HG02798 (cell line): ENCODE measurements at regions not wholly inside any gene's neighbourhood (a gene's known extent, or its start where the extent isn't known, plus 50 kb on each side); places are given as distances from the start of the nearest gene placed in this dataset.

Experiments used
- ATAC-seq: cut with Tn5 transposase; IDR thresholded peaks from one replicate; pipeline ENCODE4 v1.9.1; 2021; ENCODE audit warnings: mild to moderate bottlenecking; ENCODE audit not compliant: unreplicated experiment, poor library complexity

DNA sequence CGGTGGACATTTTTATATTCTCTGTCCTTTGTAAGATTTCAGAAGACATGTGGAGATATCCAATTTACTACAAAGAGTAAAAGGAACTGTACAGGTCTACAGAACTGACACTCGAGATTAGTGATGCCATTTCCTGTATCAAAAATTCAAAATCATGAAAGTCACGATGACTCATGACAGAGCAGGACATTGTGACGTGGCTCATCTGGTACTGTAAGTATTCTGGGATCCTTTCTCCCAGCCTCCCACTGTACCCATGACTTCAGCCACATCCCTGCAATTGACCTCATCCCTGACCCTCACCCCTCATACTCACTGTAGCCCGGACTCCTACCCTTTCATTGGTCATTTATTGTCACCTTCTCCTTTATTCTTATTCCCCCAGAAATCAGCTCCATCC is 736.5 kb downstream of the EPHA4 start:
- no peak for ATAC-seq

DNA sequence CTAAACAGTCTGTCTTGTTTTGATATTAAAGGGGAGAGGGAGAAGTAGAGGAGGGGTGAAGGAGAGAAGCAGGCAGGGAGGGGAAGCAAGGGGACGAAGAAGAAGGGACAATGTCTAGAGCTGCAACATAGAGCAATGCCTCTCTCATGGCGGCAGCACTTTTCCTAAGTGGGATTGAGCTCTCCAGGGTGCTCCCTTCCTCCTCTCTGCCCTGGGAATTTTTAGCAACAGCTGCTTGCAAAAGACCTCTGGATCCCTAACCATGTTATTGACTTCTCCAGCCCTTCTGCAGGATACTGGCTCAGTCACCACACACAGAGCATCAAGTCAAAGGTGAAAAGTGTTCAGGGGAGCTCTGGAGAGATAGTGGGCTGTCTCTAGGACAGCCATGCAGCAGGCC is 734.9 kb downstream of the EPHA4 start:
- no peak for ATAC-seq

DNA sequence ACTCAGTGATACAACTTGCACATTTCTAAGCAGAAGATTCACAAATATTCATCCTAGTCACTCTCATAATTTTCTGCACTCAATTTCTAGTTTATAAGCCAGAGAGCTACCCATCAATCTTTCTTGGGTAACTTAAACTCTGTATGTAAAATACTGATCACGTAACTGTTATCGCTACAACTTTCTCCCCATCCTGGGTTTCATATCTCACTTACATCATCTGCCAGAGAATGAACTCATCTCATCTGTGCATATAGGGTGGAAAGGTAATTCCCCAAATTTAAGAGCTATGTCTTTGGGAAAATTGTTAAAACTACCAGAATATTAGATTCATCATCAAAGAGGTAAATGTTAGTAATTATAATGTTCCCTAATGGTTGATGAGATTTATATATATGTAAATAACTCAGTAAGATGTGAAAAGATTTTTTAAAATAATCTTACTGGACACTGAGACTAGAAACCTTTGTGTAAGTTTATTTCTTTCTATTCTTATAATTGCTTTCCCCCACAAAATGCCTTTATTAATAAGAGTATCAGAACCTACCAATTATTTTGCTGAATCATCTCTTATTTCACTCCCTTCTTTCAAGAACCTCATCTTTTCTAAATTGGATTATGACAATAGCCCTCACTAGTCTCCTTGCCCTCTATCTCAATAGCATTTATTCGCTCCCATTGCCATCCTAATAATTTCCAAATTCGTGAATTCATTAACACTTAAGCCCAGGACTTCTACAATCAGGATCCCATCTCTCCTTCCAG is 729.0 kb downstream of the EPHA4 start:
- no peak for ATAC-seq

DNA sequence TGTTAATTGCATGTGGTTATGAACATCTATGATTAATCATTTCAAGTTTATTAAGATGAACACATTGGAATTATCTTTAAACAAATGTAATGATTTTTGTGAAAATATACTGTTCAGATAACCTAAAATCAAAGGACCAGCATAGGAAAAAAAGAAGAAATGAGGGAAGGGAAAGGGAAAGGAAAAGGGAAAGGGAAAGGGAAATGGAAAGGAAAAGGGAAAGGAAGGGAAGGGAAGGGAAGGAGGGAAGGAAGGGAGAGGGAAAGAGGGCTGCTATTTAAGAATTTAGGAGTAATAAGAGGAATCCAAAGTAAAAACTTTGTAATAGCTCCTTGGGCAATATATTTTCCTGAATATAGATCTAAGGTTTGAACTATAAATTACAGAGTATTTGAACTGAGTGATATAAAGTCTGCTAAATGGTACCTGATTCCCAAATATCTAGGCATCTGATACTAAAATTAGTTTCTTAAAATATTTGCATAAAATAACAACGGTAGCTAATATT is 726.3 kb downstream of the EPHA4 start:
- ATAC-seq = no peak

DNA sequence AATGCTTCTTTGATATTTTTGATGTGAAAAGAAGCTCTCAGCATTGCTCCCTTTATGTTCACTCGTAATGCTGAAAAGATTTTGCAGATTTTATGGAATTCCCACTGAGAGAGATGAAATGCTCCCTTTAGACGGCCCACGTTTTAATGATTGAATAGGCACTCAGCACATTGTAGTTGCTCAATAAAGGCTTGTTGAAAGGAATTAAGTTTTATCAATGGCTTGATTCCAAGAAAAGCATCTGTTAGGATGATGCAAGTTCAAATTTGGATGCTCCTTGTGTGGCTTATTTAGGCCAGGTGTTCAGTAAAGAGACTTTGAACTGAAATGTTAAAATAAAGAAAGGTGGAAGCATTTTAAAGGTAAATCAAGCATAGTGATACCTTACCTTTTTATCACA is 725.1 kb downstream of the EPHA4 start:
- ATAC-seq = no peak

DNA sequence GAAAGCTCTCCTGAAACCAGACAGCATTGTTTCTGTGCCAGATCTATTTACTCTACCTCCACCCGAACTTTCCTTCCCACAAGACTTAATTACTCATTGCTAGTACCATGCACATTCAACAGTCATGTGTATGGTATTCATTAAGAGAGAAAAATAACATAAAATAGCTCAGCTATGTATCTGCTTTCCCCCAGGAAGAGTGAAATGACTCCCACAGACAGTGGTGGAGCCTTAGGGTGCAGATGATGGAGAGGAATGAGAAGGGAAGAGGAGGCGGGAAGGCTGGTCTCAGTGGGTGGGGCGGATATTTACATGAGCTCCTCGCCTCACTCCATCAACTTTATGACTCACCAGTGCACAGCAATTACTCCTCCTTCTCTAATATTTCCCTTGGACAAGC is 724.5 kb downstream of the EPHA4 start:
- no peak for ATAC-seq

DNA sequence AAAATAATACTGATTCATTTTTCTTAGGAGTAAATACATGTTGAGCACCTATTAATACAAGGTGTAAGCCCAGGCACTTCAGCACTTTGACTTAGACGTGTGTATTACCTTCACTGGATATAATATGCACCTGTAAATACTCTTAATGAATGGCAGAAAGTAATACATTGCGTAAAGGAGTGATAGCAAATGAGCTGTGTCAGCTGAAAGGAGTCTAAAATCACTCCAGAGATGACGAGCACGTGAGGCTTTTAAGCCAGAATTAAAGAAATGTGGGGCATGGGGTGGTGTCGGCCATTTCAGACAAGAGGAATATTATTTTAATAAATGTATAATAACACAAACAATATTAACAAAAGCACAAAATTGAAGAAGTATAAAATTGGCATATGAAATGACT is 722.7 kb downstream of the EPHA4 start:
- no peak for ATAC-seq

DNA sequence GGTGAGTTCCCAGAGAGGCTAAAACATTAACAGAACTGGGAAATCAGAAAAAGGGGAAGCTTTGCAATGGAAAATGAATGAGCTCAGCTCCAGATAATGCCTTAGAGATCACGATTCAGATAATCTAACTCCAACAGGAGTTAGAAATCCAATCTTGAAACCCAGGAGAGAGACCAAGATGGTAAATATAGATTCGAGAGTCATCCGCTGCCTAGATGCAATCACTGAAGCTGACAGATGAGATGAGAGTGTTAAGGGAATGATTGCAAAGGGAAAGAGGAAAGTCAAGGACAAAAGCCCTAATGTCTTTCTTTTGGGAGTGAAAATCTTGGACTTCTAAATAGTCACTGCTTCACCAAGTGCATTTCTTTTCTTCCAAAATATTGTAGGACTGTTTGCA is 722.0 kb downstream of the EPHA4 start:
- no peak for ATAC-seq

DNA sequence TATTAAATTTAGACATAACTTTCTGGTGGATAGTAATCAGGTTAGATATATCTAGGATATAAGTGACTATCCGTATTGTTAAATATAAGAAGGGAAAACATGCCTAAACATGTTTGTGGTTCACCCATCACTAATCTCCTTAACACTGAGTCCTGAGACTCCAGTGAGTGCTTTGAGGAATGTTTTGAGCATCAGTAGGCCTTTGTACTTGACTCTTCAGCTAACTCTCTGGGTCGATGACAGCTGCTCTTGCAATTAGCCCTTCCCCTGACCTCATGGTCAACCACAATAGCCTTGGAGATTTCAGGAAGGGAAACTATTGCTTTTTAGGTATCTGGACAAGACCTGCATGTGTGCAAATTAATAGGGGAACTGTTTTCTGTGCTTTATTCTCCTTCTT is 716.8 kb downstream of the EPHA4 start:
- ATAC-seq = no peak

DNA sequence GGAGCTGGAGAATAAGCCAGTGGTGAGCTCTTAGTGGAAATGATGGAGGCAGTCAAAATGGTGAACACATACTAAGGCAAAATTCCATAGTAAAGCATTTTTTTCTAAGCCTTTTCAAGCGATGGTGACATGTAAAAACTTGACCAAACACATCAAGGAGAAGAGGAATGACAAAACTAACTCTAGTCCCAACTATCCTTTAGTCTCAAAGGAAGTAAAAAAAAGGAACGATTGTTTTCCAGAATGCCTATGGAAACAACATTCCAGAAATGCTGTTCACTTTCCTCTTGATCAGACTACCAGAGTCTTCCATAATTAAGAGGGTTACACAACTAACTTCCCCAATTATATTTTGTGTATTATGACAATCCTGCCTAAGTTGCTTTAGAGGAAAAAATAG is 715.6 kb downstream of the EPHA4 start:
- ATAC-seq = no peak

DNA sequence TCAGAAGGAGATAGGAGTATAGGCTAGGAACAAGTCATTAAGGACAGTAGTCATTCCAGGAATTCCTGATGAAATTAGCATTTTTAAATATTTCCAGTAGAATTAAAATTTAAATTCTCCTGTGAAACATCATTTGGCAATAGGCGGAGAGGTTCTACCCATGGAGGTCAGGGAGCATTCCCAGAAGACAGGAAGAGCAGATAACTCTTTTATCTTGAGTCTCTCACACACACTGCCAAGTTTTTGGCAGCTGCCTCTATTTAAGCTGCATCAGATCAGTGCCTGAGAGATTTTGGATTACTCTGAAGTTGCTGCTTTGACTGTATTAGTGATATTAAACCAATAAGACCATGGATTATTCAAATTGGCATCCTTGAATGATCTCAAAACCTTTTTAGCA is 714.7 kb downstream of the EPHA4 start:
- ATAC-seq = no peak

DNA sequence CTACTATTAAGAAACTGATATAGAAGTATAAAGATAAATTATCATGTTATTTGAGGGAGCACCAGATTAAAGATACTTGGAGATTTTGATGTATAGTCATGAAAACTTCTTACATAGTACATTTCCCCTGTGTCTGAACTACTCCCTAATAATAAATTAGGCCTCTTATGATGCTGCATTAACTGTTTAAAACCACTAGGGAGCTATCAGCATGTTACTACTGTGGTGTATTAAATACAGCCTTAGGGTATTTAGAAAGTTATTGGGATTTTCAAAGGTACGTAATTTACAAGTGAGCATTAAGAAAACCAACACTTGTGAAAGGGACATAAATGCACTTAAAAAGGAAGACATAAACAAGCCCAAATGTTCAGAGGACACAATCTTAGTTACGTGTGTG is 714.0 kb downstream of the EPHA4 start:
- ATAC-seq = no peak

DNA sequence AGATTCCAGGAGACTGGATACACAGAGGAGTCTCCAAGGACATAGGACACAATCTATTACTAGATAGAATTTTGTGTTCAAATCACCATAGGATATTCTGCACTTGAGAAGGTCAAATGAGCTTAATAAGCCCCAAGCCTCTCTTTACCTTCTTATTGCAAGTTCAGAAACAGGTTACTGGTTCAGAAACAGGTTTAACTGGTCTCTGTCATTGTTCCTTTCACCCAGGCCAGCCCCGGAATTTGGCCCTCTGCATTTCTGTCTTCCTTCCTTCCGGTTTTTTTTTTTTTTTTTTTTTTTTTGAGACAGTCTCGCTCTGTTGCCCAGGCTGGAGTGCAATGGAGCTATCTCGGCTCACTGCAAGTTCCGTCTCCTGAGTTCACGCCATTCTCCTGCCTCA is 700.2 kb downstream of the EPHA4 start:
- no peak for ATAC-seq

DNA sequence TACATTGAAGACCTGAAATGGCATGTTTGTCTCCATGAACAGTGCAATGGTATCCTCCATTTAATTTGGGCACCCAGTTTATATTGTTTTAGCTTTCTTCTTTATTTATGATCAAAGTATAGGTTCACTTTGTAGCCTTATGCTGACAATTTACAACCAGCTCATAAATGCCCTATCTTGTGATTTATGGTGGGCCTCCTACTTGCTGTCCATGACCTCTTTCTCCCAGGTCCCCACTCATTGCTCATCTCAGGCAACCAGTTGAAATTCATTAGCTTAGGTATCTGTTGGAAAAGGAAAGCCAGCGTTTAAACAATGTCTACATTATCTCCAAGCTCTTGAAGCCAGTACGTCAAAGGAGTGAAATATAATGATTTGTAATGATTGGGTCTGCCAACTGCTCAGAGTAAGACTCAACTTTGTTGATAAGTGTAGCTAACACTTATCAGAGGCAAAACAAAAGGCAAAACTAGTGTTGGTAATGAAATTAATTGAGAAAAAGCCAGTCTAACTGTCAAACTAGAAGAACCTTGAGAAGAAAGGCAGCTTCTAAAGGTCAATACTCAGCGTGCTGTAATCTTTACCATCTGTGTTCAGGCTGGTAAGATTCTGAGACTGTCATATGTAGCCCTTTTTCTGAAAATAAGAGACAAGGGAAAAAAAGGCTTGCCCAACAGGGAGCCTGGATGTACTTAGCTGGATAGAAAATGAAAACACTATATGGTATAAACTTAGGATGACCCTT is 695.9 kb downstream of the EPHA4 start:
- ATAC-seq = no peak

DNA sequence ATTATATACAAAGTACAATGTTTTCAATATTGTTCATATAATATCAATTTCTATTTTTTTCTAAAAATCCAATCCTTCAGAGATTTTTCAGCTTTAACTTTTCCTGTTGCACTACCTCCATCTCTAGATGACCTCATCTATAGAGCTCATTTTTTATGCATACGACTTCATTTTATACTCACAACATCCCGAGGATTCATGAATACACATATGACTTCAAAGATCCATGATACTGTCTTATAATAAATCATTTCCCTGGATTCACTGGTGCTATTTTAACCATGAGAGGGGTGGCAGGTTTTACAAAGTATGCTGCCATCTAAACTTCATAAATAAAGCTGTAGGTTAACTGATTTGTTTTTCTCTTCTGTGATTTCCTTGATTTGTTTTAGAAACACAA is 694.6 kb downstream of the EPHA4 start:
- ATAC-seq = no peak

DNA sequence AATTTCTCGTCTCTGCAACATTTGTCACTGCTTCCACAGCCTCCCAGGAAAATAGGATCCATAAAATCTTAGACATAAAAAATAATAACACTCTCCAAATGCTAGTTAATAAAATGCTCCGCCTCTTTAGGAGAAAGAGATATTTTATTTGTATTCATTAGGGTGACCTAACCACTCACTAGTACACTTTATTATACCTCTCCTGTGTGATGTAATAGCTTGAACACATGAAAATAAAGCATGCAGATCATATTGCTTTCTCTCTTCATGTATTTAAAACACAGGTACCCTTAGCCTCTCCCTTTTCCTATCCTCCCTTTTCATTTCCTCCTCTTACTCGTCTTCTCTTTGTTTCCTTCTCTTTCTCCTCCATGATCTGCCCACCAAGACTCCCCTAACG is 694.2 kb downstream of the EPHA4 start:
- no peak for ATAC-seq

DNA sequence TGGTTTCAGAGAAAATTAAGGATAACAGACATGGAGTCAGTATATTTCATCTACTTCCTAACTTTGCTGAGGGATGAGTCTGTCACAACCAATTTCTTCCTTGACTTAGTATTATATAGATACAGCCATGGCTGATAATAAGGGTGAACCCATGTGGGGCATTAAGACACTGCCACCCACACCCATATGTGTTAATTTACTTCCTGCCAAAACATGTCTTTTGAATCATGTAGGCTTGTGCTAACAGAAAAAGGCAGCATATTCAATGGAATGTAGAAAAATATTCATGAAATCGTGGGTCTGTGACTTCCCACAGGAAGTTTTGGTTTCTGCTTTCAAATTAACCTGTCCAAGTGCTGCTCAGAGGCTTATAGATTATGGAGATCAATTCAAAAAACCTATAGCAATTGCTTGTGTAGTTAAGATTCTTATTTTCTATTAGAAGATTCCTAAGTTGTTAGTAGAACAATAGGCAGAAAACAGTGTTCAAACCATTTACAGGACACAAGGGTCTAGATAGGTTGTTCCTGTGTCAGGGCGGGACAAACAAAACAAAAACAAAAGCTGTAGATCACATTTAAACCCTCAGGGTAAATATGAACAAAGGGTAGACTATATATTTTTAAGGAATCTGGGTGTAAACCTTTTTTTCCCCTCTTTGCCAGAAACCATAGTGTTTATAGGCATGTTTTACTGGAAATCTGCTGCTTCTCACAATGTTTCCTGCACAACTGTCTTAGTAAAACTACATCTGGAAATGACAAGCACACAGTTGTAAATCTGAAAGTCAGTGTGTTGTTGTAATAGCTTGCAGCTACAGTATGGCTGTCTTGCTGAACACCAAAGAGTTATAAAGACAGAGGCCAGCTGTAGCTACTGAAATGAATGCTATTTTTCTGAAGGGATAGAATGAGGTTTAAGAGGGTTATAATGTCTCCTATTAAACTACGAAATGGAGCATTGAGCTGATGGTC is 691.2 kb downstream of the EPHA4 start:
- no peak for ATAC-seq

DNA sequence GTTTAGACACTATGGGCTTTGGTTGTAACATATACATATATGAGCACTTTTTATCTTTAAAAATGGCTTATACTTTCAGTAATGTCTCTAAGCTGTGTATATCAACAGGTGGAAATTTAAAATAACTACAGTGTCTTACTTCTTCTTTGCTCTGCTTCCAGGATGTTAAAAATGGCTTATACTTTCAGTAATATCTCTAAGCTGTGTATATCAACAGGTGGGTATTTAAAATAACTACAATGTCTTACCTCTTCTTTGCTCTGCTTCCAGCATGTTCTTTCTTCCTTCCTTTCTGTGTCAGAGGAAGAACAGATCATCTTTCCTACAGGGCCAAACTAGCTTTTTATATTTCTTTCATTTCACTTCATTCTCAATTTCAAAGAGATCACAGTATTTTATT is 689.6 kb downstream of the EPHA4 start:
- ATAC-seq = no peak

DNA sequence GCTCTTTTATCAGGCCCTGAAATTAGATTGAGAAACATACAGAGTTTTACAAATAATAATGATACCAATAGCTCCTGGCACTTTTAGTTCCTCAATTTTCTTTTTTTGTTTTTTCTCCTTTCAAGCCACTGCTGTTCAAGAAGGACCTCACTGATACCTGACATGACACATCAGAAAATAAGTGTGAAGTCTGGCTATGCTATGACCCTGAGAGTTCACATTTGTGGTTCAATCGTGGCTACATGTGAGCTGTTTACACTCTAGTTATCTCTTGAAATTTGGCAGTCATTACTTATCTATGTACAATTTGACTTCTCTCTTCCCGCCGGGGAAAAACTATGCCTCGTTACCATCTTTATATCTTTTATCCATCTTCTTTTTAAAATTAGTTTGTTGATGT is 686.5 kb downstream of the EPHA4 start:
- ATAC-seq = no peak

DNA sequence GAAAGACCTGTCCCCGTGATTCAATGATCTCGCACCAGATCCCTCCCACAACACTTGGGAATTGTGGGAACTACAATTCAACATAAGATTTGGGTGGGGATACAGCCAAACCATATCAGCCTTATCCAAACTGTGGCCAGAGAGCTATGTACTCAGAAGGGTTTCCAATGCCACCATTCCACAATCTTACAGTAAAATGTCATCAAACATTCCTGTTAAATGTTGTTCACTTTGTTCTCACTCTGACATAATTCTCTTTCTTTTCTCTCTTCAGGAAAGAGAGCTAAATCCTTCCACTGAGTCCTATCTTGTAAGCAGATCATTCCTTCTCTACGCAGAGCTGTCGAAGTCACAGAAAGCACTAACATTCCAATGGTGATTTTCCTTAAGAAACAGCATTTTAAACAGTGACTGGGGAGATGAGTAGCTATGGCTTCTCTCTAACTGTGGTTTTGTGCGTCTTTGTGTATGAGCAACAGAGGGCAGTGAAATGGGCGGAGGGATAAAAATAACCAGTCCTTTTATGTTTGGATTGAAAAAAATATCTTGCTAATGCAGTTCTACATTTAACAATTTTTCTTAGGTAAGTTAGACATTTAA is 684.7 kb downstream of the EPHA4 start:
- no peak for ATAC-seq
